Endothelial cell of umbilical vein (primary cell): ENCODE measurements at regions not wholly inside any gene's neighbourhood (a gene's known extent, or its start where the extent isn't known, plus 50 kb on each side); places are given as distances from the start of the nearest gene placed in this dataset.

Source experiments
- BruUV-seq: library from RNA; stranded (reverse); fragments of 400-500 nt; replicated peaks from 2 replicates; lab custom pipeline; 2021; lab: Mats Ljungman, UMichigan
- CTCF ChIA-PET: fragments of 300-600, 350-600 bp; sonication (Branson Sonifier 250); formaldehyde crosslinking; loops from one replicate; lab custom pipeline; 2021; ENCODE audit warnings: antibody characterized with exemption, inconsistent platforms; lab: Charles Lee
- POLR2A ChIA-PET: fragments of 300-600, 350-600 bp; sonication (Branson Sonifier 250); formaldehyde crosslinking; loops from one replicate; lab custom pipeline; 2021; ENCODE audit warnings: antibody characterized with exemption, inconsistent platforms; lab: Charles Lee
- DNase-seq: peaks from one replicate; pipeline ENCODE4 v3.0.0-alpha.2; 2011; ENCODE audit warnings: low read depth, low spot score
- FAIRE-seq: peaks from 2 replicates; lab custom pipeline; 2011; peaks lifted over from hg19 to GRCh38; lab: Jason Lieb, UNC
- H2AFZ ChIP-seq: 2 replicates; pipeline ENCODE4 v1.6.0; 2012; ENCODE audit warnings: low read depth, low read length, control low read depth, inconsistent platforms
- H3K27ac ChIP-seq: 2 replicates; pipeline ENCODE4 v1.5.1; 2011; ENCODE audit warnings: low read depth, mild to moderate bottlenecking, control low read depth, low read length, moderate library complexity; ENCODE audit not compliant: insufficient read depth
- H3K27me3 ChIP-seq, 2 experiments: 2 replicates each; pipeline versions ENCODE4 v1.6.0 to v1.6.1; 2011; ENCODE audit warnings: low read length in 2 of 2, mixed read lengths in 1 of 2; ENCODE audit not compliant: control insufficient read depth in 2 of 2, insufficient read depth in 2 of 2
- H3K36me3 ChIP-seq, 2 experiments: 2 replicates in 1 of 2; 3 replicates in 1 of 2; pipeline ENCODE4 v1.5.1; 2011; ENCODE audit warnings: low read length in 2 of 2, mild to moderate bottlenecking in 1 of 2, moderate library complexity in 1 of 2; ENCODE audit not compliant: control insufficient read depth in 2 of 2, insufficient read depth in 2 of 2; ENCODE audit errors: extremely low read depth in 1 of 2
- H3K4me1 ChIP-seq: 3 replicates; pipeline ENCODE4 v1.5.1; 2011; ENCODE audit warnings: mild to moderate bottlenecking, low read length; ENCODE audit not compliant: control insufficient read depth, insufficient read depth; ENCODE audit errors: extremely low read depth
- H3K4me2 ChIP-seq: 2 replicates; pipeline ENCODE4 v1.6.1; 2011; ENCODE audit warnings: low read length, control low read depth, mixed read lengths; ENCODE audit not compliant: insufficient read depth
- H3K4me3 ChIP-seq, 3 experiments: fragments of 200-600 bp in 1 of 3; sonication (generic), shearing (Covaris generic) in 1 of 3; replicated peaks in 1 of 3; 2 replicates each; pipeline ENCODE4 v1.5.1; 2011 to 2016; ENCODE audit warnings: control low read depth in 3 of 3, low read length in 3 of 3, mild to moderate bottlenecking in 2 of 3, inconsistent platforms in 1 of 3, low read depth in 1 of 3, moderate library complexity in 1 of 3; ENCODE audit not compliant: insufficient read depth in 1 of 3
- H3K79me2 ChIP-seq: 2 replicates; pipeline ENCODE4 v1.6.0; 2012; ENCODE audit warnings: low read length, inconsistent platforms; ENCODE audit not compliant: control insufficient read depth, insufficient read depth
- H3K9ac ChIP-seq: replicated peaks from 2 replicates; pipeline ENCODE3; 2011; ENCODE audit warnings: low read length, control low read depth; ENCODE audit not compliant: insufficient read depth; ENCODE audit errors: extremely low read depth
- H3K9me1 ChIP-seq: replicated peaks from 3 replicates; pipeline ENCODE4 v1.6.0; 2011; ENCODE audit warnings: mild to moderate bottlenecking, low read length; ENCODE audit not compliant: control insufficient read depth, insufficient read depth; ENCODE audit errors: extremely low read depth
- H3K9me3 ChIP-seq: replicated peaks from 2 replicates; pipeline ENCODE4 v1.5.1; 2012; ENCODE audit warnings: low read length, inconsistent platforms; ENCODE audit not compliant: control insufficient read depth, insufficient read depth
- H4K20me1 ChIP-seq: replicated peaks from 2 replicates; pipeline ENCODE3; 2011; ENCODE audit warnings: mild to moderate bottlenecking, low read length; ENCODE audit not compliant: control insufficient read depth, insufficient read depth; ENCODE audit errors: extremely low read depth
- CTCF ChIP-seq, 2 donors: IDR thresholded peaks; 1 replicate in 1 of 2; 2 replicates in 1 of 2; pipeline ENCODE4 v1.5.1; 2011; ENCODE audit warnings: low read length in 2 of 2, mild to moderate bottlenecking in 2 of 2, moderate library complexity in 2 of 2, control low read depth in 1 of 2, inconsistent platforms in 1 of 2, low read depth in 1 of 2; ENCODE audit not compliant: insufficient read depth in 1 of 2; ENCODE audit errors: extremely low read depth in 1 of 2
- EZH2 ChIP-seq: IDR thresholded peaks from 2 replicates; pipeline ENCODE4 v1.6.1; 2012; ENCODE audit warnings: borderline replicate concordance, low read depth, mild to moderate bottlenecking, moderate library complexity, low read length, inconsistent platforms; ENCODE audit not compliant: severe bottlenecking
- FOS ChIP-seq: IDR thresholded peaks from 2 replicates; pipeline ENCODE4 v1.6.1; 2011; ENCODE audit warnings: mild to moderate bottlenecking, low read length, moderate library complexity, borderline replicate concordance; ENCODE audit not compliant: insufficient read depth
- GATA2 ChIP-seq: IDR thresholded peaks from 2 replicates; pipeline ENCODE4 v1.7.0; 2011; ENCODE audit warnings: low read depth, mild to moderate bottlenecking, moderate library complexity, mixed read lengths, low read length; ENCODE audit not compliant: insufficient read length, insufficient read depth
- JUN ChIP-seq: IDR thresholded peaks from 2 replicates; pipeline ENCODE4 v1.6.1; 2011; ENCODE audit warnings: borderline replicate concordance, low read depth; ENCODE audit not compliant: insufficient read length, insufficient read depth
- MAX ChIP-seq: IDR thresholded peaks from 2 replicates; pipeline ENCODE4 v1.6.1; 2011; ENCODE audit not compliant: insufficient read depth, insufficient read length
- MYC ChIP-seq: IDR thresholded peaks from one replicate; pipeline ENCODE4 v1.6.1; 2011; ENCODE audit warnings: mild to moderate bottlenecking, low read depth, low read length
- POLR2A ChIP-seq: IDR thresholded peaks from 2 replicates; pipeline ENCODE4 v1.6.1; 2012; ENCODE audit warnings: low read depth, mild to moderate bottlenecking, control low read depth, low read length
- POLR2AphosphoS5 ChIP-seq: IDR thresholded peaks from 2 replicates; pipeline ENCODE4 v1.6.1; 2012; ENCODE audit warnings: low read depth, mild to moderate bottlenecking, control low read depth, low read length, moderate library complexity; ENCODE audit not compliant: insufficient read depth
- dilution Hi-C: fragments of 300-500 bp; cut with MboI; formaldehyde crosslinking; loops from one replicate; pipeline ENCODE4 v1.15.0; 2019; ENCODE audit warnings: low sequenced_read_pairs; ENCODE audit not compliant: extremely low pct_ligation_motif_present
- intact Hi-C: fragments of 100-400 bp; cut with micrococcal nuclease; formaldehyde crosslinking; loops from one replicate; pipeline ENCODE4 v1.10.0; 2022

- dilution Hi-C loops (no loop called here), intact Hi-C loops (no loop called here)
- Histone ChIP-seq H3K27me3 (no peaks in the 10 kb centered on the region), H3K9ac (no peak overlapping the region), H2AFZ (no peak overlapping the region), H3K9me1 (no peaks in the 10 kb centered on the region), H3K4me1 (no peaks in the 10 kb centered on the region), H3K4me2 (no peak overlapping the region), H4K20me1 (no peaks in the 10 kb centered on the region), H3K27ac (no peak overlapping the region), H3K36me3 (no peaks in the 10 kb centered on the region), H3K4me3 (no peak overlapping the region), H3K9me3 (no peaks in the 10 kb centered on the region), H3K79me2 (no peaks in the 10 kb centered on the region)
- DNase-seq (no peak), FAIRE-seq (no peak)
- CTCF ChIA-PET = interaction anchor here (0.8 kb wide), 1 partner anchor 24 kb away, joined by 3 read pairs; no protein-coding TSS in a partner anchor
- no TSS peak for BruUV-seq
- no peak for TF ChIP-seq MYC
- TF ChIP-seq JUN = no peak
- TF ChIP-seq POLR2AphosphoS5 = no peak
- TF ChIP-seq MAX = no peak
- no peak for TF ChIP-seq CTCF (IDR thresholded peaks at IDR 0.05; ENCODE audit: extremely low read depth in 1 of 2, insufficient read depth in 1 of 2, low read depth in 1 of 2, low read length in 2 of 2)
- no peak for TF ChIP-seq EZH2
- no peak for TF ChIP-seq FOS
- TF ChIP-seq GATA2 = no peak
- TF ChIP-seq POLR2A = no peak
- POLR2A ChIA-PET = no interaction called here
Observed at GRCh38 chr13:79846386-79846785, 365.4 kb downstream of the NDFIP2 start.
